ENCODE measurements at regions not wholly inside any gene's neighbourhood (a gene's known extent, or its start where the extent isn't known, plus 50 kb on each side); places are given as distances from the start of the nearest gene placed in this dataset.

DNA sequence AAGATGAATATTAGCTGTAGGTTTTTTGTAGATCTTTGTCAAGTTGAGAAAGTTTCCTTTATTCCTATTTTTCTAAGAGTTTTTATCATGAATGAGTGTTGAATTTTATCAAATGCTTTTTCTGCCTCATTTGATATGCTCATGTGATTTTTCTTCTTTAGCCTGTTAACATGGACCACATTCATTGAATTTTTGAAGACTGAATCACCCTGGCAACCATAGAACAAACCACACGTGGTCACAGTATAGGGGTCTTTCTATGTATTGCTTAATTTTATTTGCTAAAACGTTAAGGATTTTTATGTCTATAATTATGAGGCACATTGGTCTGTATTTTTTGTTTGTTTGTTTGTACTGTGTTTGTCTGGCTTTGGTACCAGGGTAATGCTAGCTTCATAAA lies 201.7 kb upstream of the CWC22 start:
- DNase-seq (ENCODE audit: low read depth) = peak; percentile 60

- no peak for DNase-seq (ENCODE audit: low read depth)
Measured at GRCh38 chr2:180205621-180206235, 198.6 kb upstream of the CWC22 start.

- DNase-seq (ENCODE audit: low read depth) = peak; percentile 97
Measured at GRCh38 chr2:180203972-180204371, 196.9 kb upstream of the CWC22 start.

DNA sequence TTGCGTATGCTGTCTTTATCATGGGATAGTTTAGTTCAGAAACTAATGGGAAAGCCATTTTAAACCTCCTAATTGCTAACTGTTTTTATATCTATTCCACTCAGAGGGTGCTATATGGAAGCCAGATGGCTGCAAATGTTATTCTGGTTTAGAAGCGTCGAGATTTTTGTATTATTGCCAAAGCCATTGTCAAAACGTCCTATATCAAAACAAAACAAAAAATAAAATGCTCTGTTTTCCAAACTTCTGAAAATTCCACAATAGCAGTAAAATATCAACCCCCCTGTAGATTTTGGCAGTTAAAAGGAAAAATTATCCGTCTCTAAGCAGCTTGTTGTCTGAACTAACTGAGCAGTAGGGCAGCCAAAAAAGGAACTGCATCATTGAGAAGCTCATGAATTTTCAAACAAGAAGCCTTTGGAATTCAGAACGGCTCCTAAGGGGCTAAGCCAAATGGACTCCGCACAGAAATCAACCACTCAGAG lies 195.4 kb upstream of the CWC22 start:
- no peak for DNase-seq (ENCODE audit: low read depth)

- DNase-seq (ENCODE audit: low read depth) = no peak
Measured at GRCh38 chr2:180196419-180196977, 189.4 kb upstream of the CWC22 start.

DNA sequence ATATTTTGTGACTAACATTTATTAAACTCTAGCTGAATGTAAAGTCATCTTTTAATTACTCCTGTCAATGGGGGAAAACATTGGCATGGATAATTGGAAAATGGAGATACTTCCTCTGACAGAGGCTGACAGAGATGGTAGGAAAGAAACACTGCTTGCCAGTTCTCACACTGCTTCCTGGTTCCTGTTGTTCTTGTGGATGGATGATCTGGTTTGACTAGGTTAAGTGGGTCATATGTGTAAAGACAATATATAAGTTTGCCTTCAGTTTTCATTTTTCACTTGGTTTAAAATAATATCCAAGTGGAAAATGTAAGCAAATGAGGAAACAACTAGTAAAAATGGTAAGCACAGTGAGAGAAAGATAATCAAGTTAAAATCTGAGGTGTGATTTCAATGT lies 188.8 kb upstream of the CWC22 start:
- no peak for DNase-seq (ENCODE audit: low read depth)

- no peak for DNase-seq (ENCODE audit: low read depth)
Measured at GRCh38 chr2:180191432-180192124, 184.5 kb upstream of the CWC22 start.

DNA sequence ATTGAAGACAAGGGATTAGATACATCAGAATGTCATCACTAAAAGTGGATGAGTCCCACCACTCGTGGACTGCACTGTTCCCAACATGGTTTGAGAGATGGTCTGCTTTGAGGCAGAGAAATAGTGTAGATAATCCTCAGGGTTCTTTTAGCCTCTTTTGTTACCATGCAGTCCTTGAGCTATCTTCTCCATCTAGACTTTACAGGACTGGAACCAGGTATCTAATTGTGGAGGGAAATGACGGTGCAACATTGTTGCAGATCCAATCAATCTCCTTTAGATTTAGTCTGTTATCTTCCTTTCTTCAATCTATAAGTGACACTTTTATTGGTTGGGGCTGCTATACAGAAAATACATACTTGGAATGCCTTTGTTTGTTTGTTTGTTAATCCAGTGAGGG lies 183.8 kb upstream of the CWC22 start:
- no peak for DNase-seq (ENCODE audit: low read depth)

DNA sequence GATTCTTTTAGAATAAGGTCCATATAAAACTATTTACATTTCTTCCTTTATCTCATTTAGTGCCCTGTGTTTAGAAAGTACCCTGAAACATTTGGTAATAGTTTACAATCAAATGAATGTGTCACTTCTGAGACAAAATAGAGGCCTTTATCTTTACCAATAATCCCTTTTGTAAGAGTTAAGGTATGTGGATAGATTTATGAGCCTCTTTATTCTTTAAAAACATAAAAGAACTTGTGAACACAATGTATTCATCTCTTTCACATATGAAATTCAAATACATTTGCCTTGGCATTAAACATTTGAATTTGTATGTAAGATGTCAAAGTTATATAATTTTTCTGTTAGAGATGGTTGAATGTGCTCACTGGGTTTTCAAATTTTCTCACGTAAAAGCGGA lies 180.5 kb upstream of the CWC22 start:
- no peak for DNase-seq (ENCODE audit: low read depth)

GRCh38 chr2:180184506-180184905 lies 177.4 kb upstream of the CWC22 start:
- peak; percentile 39 for DNase-seq (ENCODE audit: low read depth)

DNA sequence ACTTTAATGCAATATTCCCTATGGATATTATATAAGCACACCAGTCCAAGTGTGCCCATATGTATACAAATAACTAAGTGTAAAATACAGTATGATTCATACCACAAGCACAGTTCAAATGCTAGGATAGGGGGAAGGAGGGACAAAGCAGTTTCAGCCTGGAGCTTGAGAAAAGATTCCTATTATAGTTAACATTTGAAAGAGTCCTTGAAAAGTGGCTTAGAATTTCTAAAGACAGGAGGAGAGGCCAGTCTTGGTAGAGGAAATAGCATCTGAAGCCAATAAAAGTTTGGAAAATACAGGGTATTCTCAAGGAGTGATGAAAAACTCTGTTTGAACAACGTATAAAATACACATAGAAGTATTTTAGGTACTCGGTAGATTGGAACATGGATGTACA lies 173.4 kb upstream of the CWC22 start:
- DNase-seq (ENCODE audit: low read depth) = no peak

GRCh38 chr2:180177534-180177933 lies 170.4 kb upstream of the CWC22 start:
- DNase-seq (ENCODE audit: low read depth) = no peak

- no peak for DNase-seq (ENCODE audit: low read depth)
Measured at GRCh38 chr2:180175736-180176135, 168.6 kb upstream of the CWC22 start.

DNA sequence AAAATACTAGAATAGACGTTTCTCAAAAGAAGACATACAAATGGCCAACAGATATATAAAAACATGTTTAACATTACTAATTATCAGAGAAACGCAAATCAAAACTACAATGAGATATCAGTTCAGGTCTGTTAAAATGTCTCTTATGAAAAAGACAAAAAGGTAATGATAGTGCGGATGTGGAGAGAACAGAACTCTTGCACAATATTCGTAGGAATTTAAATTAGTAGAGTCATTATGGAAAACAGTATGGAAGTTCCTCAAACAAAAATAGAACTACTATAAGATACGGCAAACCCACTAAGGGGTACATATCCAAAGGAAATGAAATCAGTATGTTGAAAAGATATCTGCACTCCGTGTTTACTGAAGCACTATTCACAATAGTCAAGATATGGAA lies 167.5 kb upstream of the CWC22 start:
- no peak for DNase-seq (ENCODE audit: low read depth)

GRCh38 chr2:180169474-180169873 lies 162.4 kb upstream of the CWC22 start:
- DNase-seq (ENCODE audit: low read depth) = no peak

GRCh38 chr2:180161415-180161814 lies 154.3 kb upstream of the CWC22 start:
- no peak for DNase-seq (ENCODE audit: low read depth)

GRCh38 chr2:180159921-180160320 lies 152.8 kb upstream of the CWC22 start:
- DNase-seq (ENCODE audit: low read depth) = no peak

DNA sequence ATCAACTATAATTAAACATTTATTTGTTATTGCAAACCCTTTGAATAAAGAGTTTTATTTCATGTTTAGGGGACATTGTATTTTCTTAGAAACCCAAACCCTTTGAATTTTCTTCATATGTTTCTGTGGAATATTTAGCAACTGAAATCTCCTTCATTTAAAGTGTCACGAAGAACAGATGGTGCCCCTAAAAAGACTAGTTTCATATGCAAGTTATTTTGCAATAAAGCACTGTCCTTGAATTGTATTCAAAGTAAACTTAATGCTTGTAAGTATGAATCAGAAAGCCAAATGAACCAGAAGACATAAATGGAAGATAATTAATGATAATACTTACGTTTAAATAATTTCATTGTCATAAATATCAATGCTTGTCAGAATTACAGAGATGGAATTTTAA lies 151.9 kb upstream of the CWC22 start:
- peak; percentile 13 for DNase-seq (ENCODE audit: low read depth)

DNA sequence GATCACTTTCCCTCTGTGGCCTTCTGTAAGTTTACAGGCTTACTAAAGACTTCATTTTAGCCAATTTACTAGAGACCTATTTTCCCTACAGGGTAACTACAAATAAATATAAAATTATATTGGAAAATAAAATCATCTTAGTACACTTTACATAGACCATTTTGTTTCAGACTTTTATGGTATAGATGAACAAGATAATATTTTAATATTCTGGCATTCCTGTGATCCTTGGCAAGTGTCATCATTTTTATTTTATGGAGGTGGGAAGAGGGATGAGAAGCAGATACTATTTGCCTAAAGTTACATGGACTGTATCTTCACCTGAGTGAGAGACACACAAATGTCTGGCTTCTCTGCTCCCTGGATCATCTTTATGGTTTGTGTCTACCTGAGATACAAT lies 149.6 kb upstream of the CWC22 start:
- DNase-seq (ENCODE audit: low read depth) = no peak

DNA sequence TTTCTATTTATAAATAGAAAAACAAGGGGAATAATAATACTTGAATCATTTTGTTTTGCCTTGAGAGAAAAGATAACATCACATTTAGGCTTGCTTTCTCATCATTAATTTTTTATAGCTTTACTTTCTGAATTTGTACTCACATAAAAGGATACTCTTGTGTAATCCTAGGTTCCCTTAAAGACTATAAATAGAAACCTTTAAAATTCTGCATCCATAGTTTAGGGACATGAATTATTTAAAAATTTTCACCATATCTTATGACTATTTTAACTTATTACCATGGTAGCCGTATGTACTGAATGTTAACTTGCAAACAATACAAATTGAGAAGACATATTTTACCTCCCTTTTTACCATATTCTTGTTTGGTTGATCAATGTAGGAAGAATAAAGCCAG lies 143.5 kb upstream of the CWC22 start:
- no peak for DNase-seq (ENCODE audit: low read depth)

DNA sequence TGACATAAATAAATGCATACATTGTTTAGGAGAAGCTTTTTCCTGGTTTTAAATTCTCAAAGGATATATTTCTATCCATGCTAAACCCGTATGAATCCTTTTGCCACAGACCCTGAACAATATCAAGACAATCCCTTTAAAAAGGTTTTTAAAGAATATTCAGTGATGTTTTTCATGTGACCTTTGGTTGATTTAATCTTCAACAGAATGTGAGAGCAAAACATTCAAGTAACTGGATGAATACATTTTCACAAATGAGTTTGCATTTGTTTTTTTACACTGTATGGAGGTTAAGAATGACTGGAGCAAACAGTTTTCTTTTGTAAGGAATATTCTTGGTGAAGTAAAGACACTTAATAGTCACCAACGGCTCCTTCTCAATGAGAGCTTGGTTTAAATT lies 139.4 kb upstream of the CWC22 start:
- no peak for DNase-seq (ENCODE audit: low read depth)

DNA sequence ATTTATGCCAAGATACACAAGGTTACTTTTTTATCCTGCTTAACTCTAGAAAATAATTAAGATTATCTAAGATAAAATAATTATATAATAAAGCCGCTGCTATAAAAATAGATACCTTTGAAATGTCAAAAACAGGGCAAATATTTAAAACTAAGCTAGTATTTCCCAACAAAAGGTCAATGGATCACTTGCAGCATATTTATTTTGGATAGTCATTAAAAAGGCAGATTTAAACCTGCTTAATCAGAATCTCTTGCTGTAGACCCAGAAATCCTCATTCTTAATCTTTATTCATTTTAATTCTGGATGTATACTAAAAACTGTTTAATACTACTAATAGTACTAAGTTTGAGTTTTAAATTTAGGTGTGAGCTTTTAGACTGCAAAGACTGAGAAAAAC lies 139.0 kb upstream of the CWC22 start:
- no peak for DNase-seq (ENCODE audit: low read depth)

GRCh38 chr2:180145163-180145562 lies 138.1 kb upstream of the CWC22 start:
- no peak for DNase-seq (ENCODE audit: low read depth)

- no peak for DNase-seq (ENCODE audit: low read depth)
Measured at GRCh38 chr2:180144338-180144813, 137.3 kb upstream of the CWC22 start.
